ENCODE measurements at regions not wholly inside any gene's neighbourhood (a gene's known extent, or its start where the extent isn't known, plus 50 kb on each side); places are given as distances from the start of the nearest gene placed in this dataset.

DNA sequence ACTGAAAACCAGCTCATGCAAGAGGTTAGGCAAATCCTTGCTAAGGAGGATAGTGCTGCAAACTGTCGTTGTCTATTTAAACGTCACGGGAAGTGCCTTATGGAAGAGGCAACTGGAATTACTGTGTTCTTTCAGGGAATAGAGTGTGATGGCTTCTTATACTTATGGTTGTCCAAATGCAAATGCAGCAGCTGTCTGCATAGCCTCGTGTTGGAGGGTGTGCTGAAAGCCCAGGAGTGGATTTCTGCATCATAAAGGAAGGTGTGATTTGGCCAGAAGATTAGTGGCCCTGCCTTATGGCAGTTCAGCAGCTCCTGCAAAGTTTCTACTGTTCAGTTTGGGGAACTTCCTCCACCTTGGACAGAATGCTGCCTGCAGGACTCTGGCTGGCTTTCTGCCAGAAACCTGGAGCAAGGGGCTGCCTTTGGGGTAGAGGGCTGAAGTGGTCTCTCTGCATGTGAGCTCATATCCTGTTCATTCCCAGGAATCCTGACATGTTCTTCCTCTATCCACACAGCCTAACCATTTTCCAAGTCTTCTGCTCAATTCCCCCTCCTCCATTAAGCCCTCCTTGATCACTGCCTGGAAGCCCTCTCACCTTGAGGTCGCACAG is 321.2 kb upstream of the CXCR4 start:
- Histone ChIP-seq H3K9me2 (no peaks in the 10 kb centered on the region), H3K27me3 (ENCODE audit: insufficient read depth) (no peaks in the 10 kb centered on the region), H3K4me2 (no peak overlapping the region), H3K9me3 (no peaks in the 10 kb centered on the region), H3F3A (replicated peaks; ENCODE audit: insufficient read depth) (no peaks in the 10 kb centered on the region), H3K4me3 (ENCODE audit: low read depth in 2 of 2, low read length in 1 of 2) (no peak overlapping the region), H4K20me1 (ENCODE audit: insufficient read depth) (no peaks in the 10 kb centered on the region), H2AFZ (ENCODE audit: low read depth) (no peak overlapping the region), H3K79me2 (ENCODE audit: insufficient read depth) (no peaks in the 10 kb centered on the region), H3K36me3 (replicated peaks in 1 of 2; ENCODE audit: control insufficient read depth in 1 of 2, insufficient read depth in 2 of 2, low read length in 1 of 2) (no peaks in the 10 kb centered on the region), H3K4me1 (ENCODE audit: control insufficient read depth in 1 of 2, insufficient read depth in 2 of 2, low read depth in 1 of 2, low read length in 1 of 2) (peaks cover 0 to 6% of the 10 kb centered on the region in 2 experiments; a peak in 2 of 4 replicates), H3K27ac (ENCODE audit: low read depth in 2 of 2, low read length in 1 of 2) (no peak overlapping the region), H3K9ac (no peak overlapping the region)
- 34% methylated on average over 5 of the region's 5 CpGs for WGBS (ENCODE audit: low lambda C conversion rate)
- TF ChIP-seq RCOR1 (IDR thresholded peaks at IDR 0.05; ENCODE audit: low read length) (no peak), FOXM1 (IDR thresholded peaks at IDR 0.05; ENCODE audit: low read depth) (no peak), EP300 (IDR thresholded peaks at IDR 0.05; ENCODE audit: borderline replicate concordance in 1 of 2, low read depth in 1 of 2, low read length in 1 of 2) (no peak)
- CTCF ChIA-PET = interaction anchor here (3.2 kb wide), 1 partner anchor 16 kb away, joined by 17 read pairs; no protein-coding TSS in a partner anchor
- DNase-seq = no peak
- POLR2A ChIA-PET = no interaction called here

DNA sequence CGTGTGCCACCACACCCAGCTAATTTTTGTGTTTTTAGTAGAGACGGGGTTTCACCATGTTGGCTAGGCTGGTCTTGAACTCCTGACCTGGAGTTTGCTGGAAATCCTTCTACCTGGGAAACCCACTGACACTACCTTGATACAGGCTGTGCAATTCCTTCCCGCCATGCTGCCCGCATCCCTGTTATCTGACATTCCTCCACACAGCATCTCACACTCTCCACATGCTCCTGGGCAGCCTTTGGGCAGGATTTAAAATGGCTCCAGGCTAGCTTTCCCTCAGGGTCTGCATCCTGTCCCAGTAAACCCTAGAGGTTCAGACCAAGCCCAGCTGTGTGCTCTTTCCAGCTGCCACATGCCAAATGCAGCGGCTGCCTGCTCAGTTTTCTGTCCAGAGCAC is 319.5 kb upstream of the CXCR4 start:
- TF ChIP-seq MXI1 (IDR thresholded peaks at IDR 0.05; ENCODE audit: low read depth, low read length) = no peak
- no peak for TF ChIP-seq NFIC (IDR thresholded peaks at IDR 0.05; ENCODE audit: borderline replicate concordance)
- TF ChIP-seq RFX5 (IDR thresholded peaks at IDR 0.05; ENCODE audit: low read length) = no peak
- no peak for TF ChIP-seq FOXJ3 (CRISPR knock-in tag; IDR thresholded peaks at IDR 0.05)
- TF ChIP-seq SMC3 (IDR thresholded peaks at IDR 0.05; ENCODE audit: low read depth, low read length) = no peak
- no peak for TF ChIP-seq TAF1 (IDR thresholded peaks at IDR 0.05; ENCODE audit: borderline replicate concordance, low read depth, low read length)
- no peak for TF ChIP-seq MEF2A (IDR thresholded peaks at IDR 0.05; ENCODE audit: borderline replicate concordance, low read depth)
- no peak for TF ChIP-seq JUND (IDR thresholded peaks at IDR 0.05)
- no peak for TF ChIP-seq RAD21 (IDR thresholded peaks at IDR 0.05; ENCODE audit: low read length)
- no peak for TF ChIP-seq FOSL2 (IDR thresholded peaks at IDR 0.05; ENCODE audit: borderline replicate concordance, low read depth)
- TF ChIP-seq, protein P1, sequence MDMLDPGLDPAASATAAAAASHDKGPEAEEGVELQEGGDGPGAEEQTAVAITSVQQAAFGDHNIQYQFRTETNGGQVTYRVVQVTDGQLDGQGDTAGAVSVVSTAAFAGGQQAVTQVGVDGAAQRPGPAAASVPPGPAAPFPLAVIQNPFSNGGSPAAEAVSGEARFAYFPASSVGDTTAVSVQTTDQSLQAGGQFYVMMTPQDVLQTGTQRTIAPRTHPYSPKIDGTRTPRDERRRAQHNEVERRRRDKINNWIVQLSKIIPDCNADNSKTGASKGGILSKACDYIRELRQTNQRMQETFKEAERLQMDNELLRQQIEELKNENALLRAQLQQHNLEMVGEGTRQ (IDR thresholded peaks at IDR 0.05; ENCODE audit: borderline replicate concordance, low read depth, low read length) = no peak
- no peak for TF ChIP-seq POLR2AphosphoS5 (IDR thresholded peaks at IDR 0.05; ENCODE audit: low read depth, low read length)
- TF ChIP-seq, protein P2, sequence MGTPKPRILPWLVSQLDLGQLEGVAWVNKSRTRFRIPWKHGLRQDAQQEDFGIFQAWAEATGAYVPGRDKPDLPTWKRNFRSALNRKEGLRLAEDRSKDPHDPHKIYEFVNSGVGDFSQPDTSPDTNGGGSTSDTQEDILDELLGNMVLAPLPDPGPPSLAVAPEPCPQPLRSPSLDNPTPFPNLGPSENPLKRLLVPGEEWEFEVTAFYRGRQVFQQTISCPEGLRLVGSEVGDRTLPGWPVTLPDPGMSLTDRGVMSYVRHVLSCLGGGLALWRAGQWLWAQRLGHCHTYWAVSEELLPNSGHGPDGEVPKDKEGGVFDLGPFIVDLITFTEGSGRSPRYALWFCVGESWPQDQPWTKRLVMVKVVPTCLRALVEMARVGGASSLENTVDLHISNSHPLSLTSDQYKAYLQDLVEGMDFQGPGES (IDR thresholded peaks at IDR 0.05; ENCODE audit: low read depth, low read length) = no peak
- no peak for TF ChIP-seq GATA2 (CRISPR knock-in tag; IDR thresholded peaks at IDR 0.05)
- TF ChIP-seq TCF12 (IDR thresholded peaks at IDR 0.05) = no peak
- Histone ChIP-seq H3K27ac (ENCODE audit: low read depth in 2 of 2, low read length in 1 of 2) (no peak overlapping the region), H2AFZ (ENCODE audit: low read depth) (no peak overlapping the region), H3K27me3 (ENCODE audit: insufficient read depth) (no peaks in the 10 kb centered on the region), H3F3A (replicated peaks; ENCODE audit: insufficient read depth) (no peaks in the 10 kb centered on the region), H3K9ac (no peak overlapping the region), H3K9me3 (no peaks in the 10 kb centered on the region), H3K36me3 (replicated peaks in 1 of 2; ENCODE audit: control insufficient read depth in 1 of 2, insufficient read depth in 2 of 2, low read length in 1 of 2) (no peaks in the 10 kb centered on the region), H4K20me1 (ENCODE audit: insufficient read depth) (no peaks in the 10 kb centered on the region), H3K4me3 (ENCODE audit: low read depth in 2 of 2, low read length in 1 of 2) (no peak overlapping the region), H3K79me2 (ENCODE audit: insufficient read depth) (no peaks in the 10 kb centered on the region), H3K4me1 (ENCODE audit: control insufficient read depth in 1 of 2, insufficient read depth in 2 of 2, low read depth in 1 of 2, low read length in 1 of 2) (peaks cover 0 to 6% of the 10 kb centered on the region in 2 experiments; a peak in 1 of 4 replicates), H3K4me2 (no peak overlapping the region), H3K9me2 (no peaks in the 10 kb centered on the region)
- ChIA-PET POLR2A (no interaction called here), CTCF (interaction anchor here (0.6 to 3.2 kb wide), 2 partner anchors 14 to 1401 kb away, joined by 3 to 17 read pairs; no protein-coding TSS in a partner anchor)
- no peak for DNase-seq
- WGBS (ENCODE audit: low lambda C conversion rate) = 45% methylated on average over 5 of the region's 5 CpGs
